ENCODE measurements at regions not wholly inside any gene's neighbourhood (a gene's known extent, or its start where the extent isn't known, plus 50 kb on each side); places are given as distances from the start of the nearest gene placed in this dataset.

GRCh38 chr20:59498291-59498690 is 106.0 kb upstream of the PHACTR3 start:
- no peak overlapping the region for H3K4me3 ChIP-seq
- intact Hi-C loops (cut with DNase I) = no loop called here
- no peaks in the 10 kb centered on the region for H3K4me1 ChIP-seq (replicated peaks in 1 of 2)
- WGBS, 4 donors = 70 to 86% (median 76%) methylated on average over 3 of the region's 3 CpGs
- TF ChIP-seq POLR2A (IDR thresholded peaks at IDR 0.05) (no peak), CTCF (IDR thresholded peaks at IDR 0.05) (no peak)
- peaks cover 10% of the 10 kb centered on the region for H3K27me3 ChIP-seq
- no peak for DNase-seq
- H3K9me3 ChIP-seq (replicated peaks in 1 of 3) = no peaks in the 10 kb centered on the region
- H3K36me3 ChIP-seq (replicated peaks in 1 of 2) = no peaks in the 10 kb centered on the region
- no peak overlapping the region for H3K27ac ChIP-seq

GRCh38 chr20:59499863-59500262 is 104.5 kb upstream of the PHACTR3 start:
- TF ChIP-seq POLR2A (IDR thresholded peaks at IDR 0.05) = no peak
- TF ChIP-seq CTCF (IDR thresholded peaks at IDR 0.05) = no peak
- Histone ChIP-seq H3K36me3 (replicated peaks in 1 of 2) (no peaks in the 10 kb centered on the region), H3K27me3 (peaks cover 10% of the 10 kb centered on the region), H3K4me1 (replicated peaks in 1 of 2) (no peaks in the 10 kb centered on the region), H3K4me3 (no peak overlapping the region), H3K9me3 (replicated peaks in 1 of 3) (no peaks in the 10 kb centered on the region), H3K27ac (no peak overlapping the region)
- no peak for DNase-seq
- intact Hi-C loops (cut with DNase I) = no loop called here

GRCh38 chr20:59508729-59509128 is 95.6 kb upstream of the PHACTR3 start:
- H3K27me3 ChIP-seq = no peaks in the 10 kb centered on the region
- WGBS, 4 donors = 63 to 73% (median 65%) methylated on average over 3 of the region's 3 CpGs
- intact Hi-C loops (cut with DNase I) = no loop called here

GRCh38 chr20:59512651-59513050 is 91.7 kb upstream of the PHACTR3 start:
- 82 to 87% (median 84%) methylated on average over 5 of the region's 5 CpGs for WGBS, 4 donors
- Histone ChIP-seq H3K9me3 (replicated peaks in 1 of 3) (no peaks in the 10 kb centered on the region), H3K27ac (no peak overlapping the region), H3K27me3 (peaks cover 17% of the 10 kb centered on the region), H3K36me3 (replicated peaks in 1 of 2) (no peaks in the 10 kb centered on the region), H3K4me3 (no peak overlapping the region), H3K4me1 (replicated peaks in 1 of 2) (no peaks in the 10 kb centered on the region)
- intact Hi-C loops (cut with DNase I) = no loop called here
- no peak for DNase-seq
- TF ChIP-seq CTCF (IDR thresholded peaks at IDR 0.05) (no peak), POLR2A (IDR thresholded peaks at IDR 0.05) (no peak)

More at GRCh38 chr20:59508729-59509128, 95.6 kb upstream of the PHACTR3 start:
- Histone ChIP-seq H3K27ac (no peak overlapping the region), H3K36me3 (replicated peaks in 1 of 2) (no peaks in the 10 kb centered on the region), H3K4me1 (replicated peaks in 1 of 2) (no peaks in the 10 kb centered on the region), H3K9me3 (replicated peaks in 1 of 3) (no peaks in the 10 kb centered on the region), H3K4me3 (no peak overlapping the region)
- no peak for TF ChIP-seq POLR2A (IDR thresholded peaks at IDR 0.05)
- TF ChIP-seq CTCF (IDR thresholded peaks at IDR 0.05) = no peak
- DNase-seq = no peak
